KMS-11 (cell line): ENCODE measurements at regions not wholly inside any gene's neighbourhood (a gene's known extent, or its start where the extent isn't known, plus 50 kb on each side); places are given as distances from the start of the nearest gene placed in this dataset.

Source experiments
- H2AFZ ChIP-seq: fragments of 200-600 bp; sonication (generic); 2 replicates; pipeline ENCODE4 v1.6.1; 2016; ENCODE audit warnings: antibody characterized with exemption, mixed run types, low read depth
- H3K27ac ChIP-seq: fragments of 200-600 bp; sonication (generic); 2 replicates; pipeline ENCODE4 v1.6.1; 2016; ENCODE audit warnings: mild to moderate bottlenecking, mixed run types
- H3K27me3 ChIP-seq: fragments of 200-600 bp; sonication (generic); 2 replicates; pipeline ENCODE4 v1.6.1; 2017; ENCODE audit warnings: mild to moderate bottlenecking, low read depth, mixed run types, moderate library complexity; ENCODE audit not compliant: insufficient read depth
- H3K36me3 ChIP-seq: fragments of 200-600 bp; sonication (generic); 2 replicates; pipeline ENCODE4 v1.6.1; 2017; ENCODE audit warnings: mild to moderate bottlenecking, mixed run types; ENCODE audit not compliant: insufficient read depth
- H3K4me1 ChIP-seq: fragments of 200-600 bp; sonication (generic); 2 replicates; pipeline ENCODE4 v1.6.1; 2016; ENCODE audit warnings: mild to moderate bottlenecking, low read depth, mixed run types; ENCODE audit not compliant: poor library complexity, severe bottlenecking
- H3K4me2 ChIP-seq: fragments of 200-600 bp; sonication (generic); 2 replicates; pipeline ENCODE4 v1.7.0; 2016; ENCODE audit warnings: mild to moderate bottlenecking, mixed run types
- H3K4me3 ChIP-seq: fragments of 200-600 bp; sonication (generic); IDR thresholded peaks from 2 replicates; pipeline ENCODE4 v1.6.1; 2017; ENCODE audit warnings: low read depth, low read length, mixed read lengths; ENCODE audit not compliant: insufficient read depth
- H3K79me2 ChIP-seq: fragments of 200-600 bp; sonication (generic); 2 replicates; pipeline ENCODE4 v1.6.1; 2016; ENCODE audit warnings: low read depth, mixed run types; ENCODE audit not compliant: insufficient read depth
- H3K9ac ChIP-seq: fragments of 200-600 bp; sonication (generic); 2 replicates; pipeline ENCODE4 v1.6.1; 2016; ENCODE audit warnings: mild to moderate bottlenecking, mixed run types
- H4K20me1 ChIP-seq: fragments of 200-600 bp; sonication (generic); 2 replicates; pipeline ENCODE4 v1.6.1; 2016; ENCODE audit warnings: mild to moderate bottlenecking, mixed run types; ENCODE audit not compliant: insufficient read depth
- CTCF ChIP-seq: fragments of 200-600 bp; sonication (generic); conservative IDR thresholded peaks from 2 replicates; pipeline ENCODE4 v1.6.1; 2017; ENCODE audit warnings: low read depth, mild to moderate bottlenecking, antibody characterized with exemption, low read length, moderate library complexity, mixed read lengths

DNA sequence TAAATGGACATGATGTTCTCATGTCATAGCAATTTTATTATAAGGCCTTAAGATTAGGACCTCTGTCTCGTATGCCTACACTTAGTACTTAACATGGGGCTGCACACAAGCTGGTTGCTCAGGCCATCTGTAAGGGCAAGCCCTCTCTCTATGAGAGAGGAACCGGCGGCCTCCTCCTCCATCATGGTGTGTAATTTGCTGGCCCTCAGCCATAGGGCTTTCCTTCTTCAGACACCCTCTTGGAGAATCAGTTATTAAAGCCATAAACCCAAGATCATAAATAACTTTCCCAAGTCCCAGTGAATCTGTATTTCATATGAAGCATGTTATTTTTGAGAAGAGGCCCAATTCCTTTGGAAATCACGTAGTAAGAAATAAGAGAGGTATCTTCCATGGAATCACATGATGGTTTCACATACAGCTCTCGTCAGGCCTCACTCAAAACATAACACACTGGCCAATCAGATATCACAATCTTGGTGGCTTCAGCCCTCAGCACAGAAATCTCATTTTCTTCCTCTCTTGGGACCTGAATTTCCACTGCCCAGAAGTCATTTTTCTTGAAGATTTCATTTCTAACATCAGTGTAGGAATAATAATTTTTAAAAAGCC lies 92.6 kb downstream of the RDH14 start:
- H3K36me3 ChIP-seq: no peaks in the 10 kb centered on the region
- H3K4me1 ChIP-seq: no peaks in the 10 kb centered on the region
- H3K79me2 ChIP-seq: no peaks in the 10 kb centered on the region
- H3K4me2 ChIP-seq: no peak overlapping the region
- H4K20me1 ChIP-seq: no peaks in the 10 kb centered on the region
- no peak overlapping the region for H3K4me3 ChIP-seq
- no peak overlapping the region for H3K27ac ChIP-seq
- H3K27me3 ChIP-seq: no peaks in the 10 kb centered on the region
- H2AFZ ChIP-seq: no peak overlapping the region
- H3K9ac ChIP-seq: no peak overlapping the region
- TF ChIP-seq CTCF: no peak

DNA sequence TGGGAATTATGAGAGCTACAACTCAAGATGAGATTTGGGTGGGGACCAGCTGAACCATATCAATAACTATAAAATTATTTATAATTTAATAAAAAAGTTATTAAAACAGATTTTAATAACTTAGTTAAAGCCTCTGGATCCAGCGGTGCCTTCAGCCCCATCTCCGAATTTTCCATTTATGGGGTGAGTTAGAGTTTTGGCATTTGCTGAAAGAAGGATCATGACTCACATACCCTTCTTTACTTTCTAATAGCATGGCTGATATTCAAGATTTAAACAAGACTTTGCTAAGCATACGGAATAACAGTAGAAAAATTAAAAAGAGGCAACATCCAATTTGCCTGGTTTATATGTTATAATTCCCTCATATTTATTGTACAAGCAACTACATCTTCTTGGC lies 94.5 kb downstream of the RDH14 start:
- Histone ChIP-seq H3K27me3 (no peaks in the 10 kb centered on the region), H4K20me1 (no peaks in the 10 kb centered on the region), H3K27ac (no peak overlapping the region), H2AFZ (no peak overlapping the region), H3K9ac (no peak overlapping the region), H3K4me1 (no peaks in the 10 kb centered on the region), H3K4me2 (no peak overlapping the region), H3K79me2 (no peaks in the 10 kb centered on the region), H3K4me3 (no peak overlapping the region), H3K36me3 (no peaks in the 10 kb centered on the region)
- no peak for TF ChIP-seq CTCF

- H3K27ac ChIP-seq: no peak overlapping the region
- no peak overlapping the region for H3K4me3 ChIP-seq
- no peak overlapping the region for H3K4me2 ChIP-seq
- no peaks in the 10 kb centered on the region for H4K20me1 ChIP-seq
- H3K9ac ChIP-seq: no peak overlapping the region
- no peaks in the 10 kb centered on the region for H3K79me2 ChIP-seq
- no peak for TF ChIP-seq CTCF
- H3K36me3 ChIP-seq: no peaks in the 10 kb centered on the region
- no peaks in the 10 kb centered on the region for H3K27me3 ChIP-seq
- H2AFZ ChIP-seq: no peak overlapping the region
- H3K4me1 ChIP-seq: no peaks in the 10 kb centered on the region
Observed at GRCh38 chr2:18464913-18465312, 95.5 kb downstream of the RDH14 start.

- H4K20me1 ChIP-seq: no peaks in the 10 kb centered on the region
- no peak overlapping the region for H3K4me2 ChIP-seq
- no peaks in the 10 kb centered on the region for H3K79me2 ChIP-seq
- no peak overlapping the region for H3K4me3 ChIP-seq
- H2AFZ ChIP-seq: no peak overlapping the region
- no peaks in the 10 kb centered on the region for H3K4me1 ChIP-seq
- H3K27ac ChIP-seq: no peak overlapping the region
- no peak overlapping the region for H3K9ac ChIP-seq
- no peak for TF ChIP-seq CTCF
- H3K36me3 ChIP-seq: no peaks in the 10 kb centered on the region
- no peaks in the 10 kb centered on the region for H3K27me3 ChIP-seq
Observed at GRCh38 chr2:18456026-18456425, 104.4 kb downstream of the RDH14 start.
